K562 (cell line): ENCODE measurements at regions not wholly inside any gene's neighbourhood (a gene's known extent, or its start where the extent isn't known, plus 50 kb on each side); places are given as distances from the start of the nearest gene placed in this dataset.

Source experiments
- ARID4B ChIP-seq: sonication (generic); formaldehyde crosslinking; IDR thresholded peaks from 2 replicates; pipeline ENCODE4 v1.8.0; 2022; ENCODE audit warnings: mild to moderate bottlenecking, missing genetic modification reagents
- EP300 ChIP-seq: IDR thresholded peaks from 2 replicates; pipeline ENCODE4 v1.6.1; 2012; ENCODE audit warnings: low read length, improper control_type of control experiment
- EP400 ChIP-seq: fragments of 450-650 bp; IDR thresholded peaks from 2 replicates; pipeline ENCODE4 v1.6.1; 2017; ENCODE audit warnings: antibody characterized with exemption, mild to moderate bottlenecking, moderate library complexity
- HNRNPL ChIP-seq: fragments of 200-400 bp; formaldehyde crosslinking; IDR thresholded peaks from 2 replicates; pipeline ENCODE4 v1.6.1; 2017; ENCODE audit warnings: low read depth, mild to moderate bottlenecking, low read length
- JUN ChIP-seq, 2 experiments: sonication (generic) in 1 of 2; formaldehyde crosslinking in 1 of 2; IDR thresholded peaks; 2 replicates each; pipeline versions ENCODE4 v1.6.1 to v1.8.0; 2012 to 2022; ENCODE audit warnings: borderline replicate concordance in 2 of 2, mild to moderate bottlenecking in 2 of 2, improper control_type of control experiment in 1 of 2, low read depth in 1 of 2, low read length in 1 of 2, missing genetic modification reagents in 1 of 2
- MAFF ChIP-seq: IDR thresholded peaks from 2 replicates; pipeline ENCODE4 v1.6.1; 2012; ENCODE audit warnings: low read length, improper control_type of control experiment
- NRF1 ChIP-seq, 2 experiments: fragments of 450-650 bp; IDR thresholded peaks in 1 of 2; conservative IDR thresholded peaks in 1 of 2; 2 replicates each; pipeline ENCODE4 v1.6.1; 2014; ENCODE audit warnings: mild to moderate bottlenecking in 2 of 2
- PTTG1 ChIP-seq: fragments of 450-650 bp; IDR thresholded peaks from 2 replicates; pipeline ENCODE4 v1.6.1; 2016; ENCODE audit warnings: low read depth, mild to moderate bottlenecking, missing genetic modification characterization, missing compliant biosample characterization
- RBFOX2 ChIP-seq: fragments of 200-400 bp; formaldehyde crosslinking; IDR thresholded peaks from 2 replicates; pipeline ENCODE4 v1.6.1; 2017; ENCODE audit warnings: low read depth, mild to moderate bottlenecking, low read length, moderate library complexity
- SOX6 ChIP-seq: fragments of 450-650 bp; IDR thresholded peaks from 2 replicates; pipeline ENCODE4 v1.6.1; 2014; ENCODE audit warnings: mild to moderate bottlenecking
- TBP ChIP-seq: optimal IDR thresholded peaks from 2 replicates; pipeline ENCODE3; 2011; ENCODE audit warnings: low read depth, low read length, improper control_type of control experiment
- USF1 ChIP-seq: sonication (generic); formaldehyde crosslinking; IDR thresholded peaks from 2 replicates; pipeline ENCODE4 v1.9.0; 2022; ENCODE audit warnings: mild to moderate bottlenecking, missing genetic modification reagents
- WHSC1 ChIP-seq: IDR thresholded peaks from one replicate; pipeline ENCODE4 v1.6.1; 2012; ENCODE audit warnings: low read length, control low read depth, inconsistent platforms
- ZKSCAN1 ChIP-seq: fragments of 150-350 bp; IDR thresholded peaks from 2 replicates; pipeline ENCODE4 v1.6.1; 2016; ENCODE audit warnings: low read depth, low read length
- ZNF316 ChIP-seq: fragments of 450-650 bp; IDR thresholded peaks from 2 replicates; pipeline ENCODE4 v1.6.1; 2016
- ZNF354B ChIP-seq: fragments of 250-450 bp; sonication (Bioruptor Pico); IDR thresholded peaks from 2 replicates; pipeline ENCODE4 v1.4.0; 2020
- TF ChIP-seq, protein P1 (sequence below), 2 experiments: fragments of 450-650 bp; formaldehyde crosslinking in 1 of 2; IDR thresholded peaks; 2 replicates each; pipeline versions ENCODE4 v1.4.0 to v1.6.1; 2014 to 2020; ENCODE audit warnings: mild to moderate bottlenecking in 2 of 2, borderline replicate concordance in 1 of 2, low read depth in 1 of 2

GRCh38 chr2:55114597-55114996 is 64.3 kb upstream of the RTN4 start (continued):
- TF ChIP-seq USF1, result peak; percentile 23; the same call in 1 of the 2 replicates
- TF ChIP-seq SOX6, result no peak
- peak; percentile 17; the same call in 1 of the 2 replicates for TF ChIP-seq RBFOX2
- TF ChIP-seq, protein P1, sequence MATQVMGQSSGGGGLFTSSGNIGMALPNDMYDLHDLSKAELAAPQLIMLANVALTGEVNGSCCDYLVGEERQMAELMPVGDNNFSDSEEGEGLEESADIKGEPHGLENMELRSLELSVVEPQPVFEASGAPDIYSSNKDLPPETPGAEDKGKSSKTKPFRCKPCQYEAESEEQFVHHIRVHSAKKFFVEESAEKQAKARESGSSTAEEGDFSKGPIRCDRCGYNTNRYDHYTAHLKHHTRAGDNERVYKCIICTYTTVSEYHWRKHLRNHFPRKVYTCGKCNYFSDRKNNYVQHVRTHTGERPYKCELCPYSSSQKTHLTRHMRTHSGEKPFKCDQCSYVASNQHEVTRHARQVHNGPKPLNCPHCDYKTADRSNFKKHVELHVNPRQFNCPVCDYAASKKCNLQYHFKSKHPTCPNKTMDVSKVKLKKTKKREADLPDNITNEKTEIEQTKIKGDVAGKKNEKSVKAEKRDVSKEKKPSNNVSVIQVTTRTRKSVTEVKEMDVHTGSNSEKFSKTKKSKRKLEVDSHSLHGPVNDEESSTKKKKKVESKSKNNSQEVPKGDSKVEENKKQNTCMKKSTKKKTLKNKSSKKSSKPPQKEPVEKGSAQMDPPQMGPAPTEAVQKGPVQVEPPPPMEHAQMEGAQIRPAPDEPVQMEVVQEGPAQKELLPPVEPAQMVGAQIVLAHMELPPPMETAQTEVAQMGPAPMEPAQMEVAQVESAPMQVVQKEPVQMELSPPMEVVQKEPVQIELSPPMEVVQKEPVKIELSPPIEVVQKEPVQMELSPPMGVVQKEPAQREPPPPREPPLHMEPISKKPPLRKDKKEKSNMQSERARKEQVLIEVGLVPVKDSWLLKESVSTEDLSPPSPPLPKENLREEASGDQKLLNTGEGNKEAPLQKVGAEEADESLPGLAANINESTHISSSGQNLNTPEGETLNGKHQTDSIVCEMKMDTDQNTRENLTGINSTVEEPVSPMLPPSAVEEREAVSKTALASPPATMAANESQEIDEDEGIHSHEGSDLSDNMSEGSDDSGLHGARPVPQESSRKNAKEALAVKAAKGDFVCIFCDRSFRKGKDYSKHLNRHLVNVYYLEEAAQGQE (IDR thresholded peaks at IDR 0.05; ENCODE audit: borderline replicate concordance), result no peak
- TF ChIP-seq, protein P1 (CRISPR knock-in tag; IDR thresholded peaks at IDR 0.05; ENCODE audit: low read depth), result no peak
- TF ChIP-seq ZKSCAN1, result no peak
- no peak for TF ChIP-seq ZNF354B (CRISPR knock-in tag)
- TF ChIP-seq PTTG1 (tag), result no peak
- no peak for TF ChIP-seq JUN (IDR thresholded peaks at IDR 0.05; ENCODE audit: borderline replicate concordance, low read depth, low read length)
- TF ChIP-seq JUN (CRISPR knock-in tag; IDR thresholded peaks at IDR 0.05; ENCODE audit: borderline replicate concordance), result 0 out of 2 replicates have a peak, but pooled peaks have one; percentile 35
- no peak for TF ChIP-seq NRF1 (conservative IDR thresholded peaks at IDR 0.05 in 1 of 2, IDR thresholded peaks at IDR 0.05 in 1 of 2)
- TF ChIP-seq MAFF, result no peak
- TF ChIP-seq ZNF316, result no peak
- TF ChIP-seq EP400, result no peak
- TF ChIP-seq HNRNPL, result no peak
- no peak for TF ChIP-seq WHSC1
- TF ChIP-seq ARID4B (CRISPR knock-in tag), result 0 out of 2 replicates have a peak, but pooled peaks have one; percentile 39
- no peak for TF ChIP-seq TBP
- no peak for TF ChIP-seq EP300
- TF ChIP-seq, all 486 proteins: peak for 6
